IMR-90 (cell line): ENCODE measurements at regions not wholly inside any gene's neighbourhood (a gene's known extent, or its start where the extent isn't known, plus 50 kb on each side); places are given as distances from the start of the nearest gene placed in this dataset.

Experiments used
- ATAC-seq: fragments of 200-7000 bp; cut with Tn5 transposase; 2 replicates; pipeline ENCODE4 v1.9.1; 2020; ENCODE audit warnings: low read depth, mild to moderate bottlenecking, moderate library complexity
- BruUV-seq: library from RNA; stranded (reverse); fragments of 400-500 nt; replicated peaks from 2 replicates; lab custom pipeline; 2021; lab: Mats Ljungman, UMichigan
- CTCF ChIA-PET: fragments of 300-600 bp; formaldehyde crosslinking; extraction: SDS; loops from one replicate; lab custom pipeline; 2021; ENCODE audit warnings: antibody characterized with exemption; lab: Yijun Ruan, JAX
- POLR2A ChIA-PET: fragments of 300-600 bp; sonication (Branson Sonifier 250); formaldehyde crosslinking; loops from one replicate; lab custom pipeline; 2022; ENCODE audit warnings: antibody characterized with exemption; ENCODE audit not compliant: unreplicated experiment; lab: Charles Lee
- DNase-seq: peaks from one replicate; pipeline ENCODE4 v3.0.0; 2013
- H2AFZ ChIP-seq: replicated peaks from 2 replicates; pipeline ENCODE3; 2013; ENCODE audit warnings: low read length, mild to moderate bottlenecking; ENCODE audit not compliant: poor library complexity
- H2AK5ac ChIP-seq: 2 replicates; pipeline ENCODE4 v1.6.1; 2013; ENCODE audit warnings: low read depth, low read length, inconsistent platforms
- H2AK9ac ChIP-seq: replicated peaks from 2 replicates; pipeline ENCODE3; 2013; ENCODE audit warnings: mild to moderate bottlenecking, low read depth, low read length, moderate library complexity; ENCODE audit not compliant: poor library complexity
- H2BK120ac ChIP-seq: 2 replicates; pipeline ENCODE4 v1.6.1; 2013; ENCODE audit warnings: low read depth, low read length, inconsistent platforms
- H2BK15ac ChIP-seq: 3 replicates; pipeline ENCODE4 v1.6.1; 2013; ENCODE audit warnings: low read depth, low read length, inconsistent platforms
- H2BK20ac ChIP-seq: 2 replicates; pipeline ENCODE4 v1.6.1; 2013; ENCODE audit warnings: low read depth, mild to moderate bottlenecking, inconsistent platforms, low read length, moderate library complexity
- H2BK5ac ChIP-seq: 2 replicates; pipeline ENCODE4 v1.6.1; 2013; ENCODE audit warnings: mild to moderate bottlenecking, low read depth, low read length, inconsistent platforms; ENCODE audit not compliant: poor library complexity, severe bottlenecking
- H3K14ac ChIP-seq: replicated peaks from 2 replicates; pipeline ENCODE4 v1.6.1; 2013; ENCODE audit warnings: low read depth, low read length, inconsistent platforms
- H3K18ac ChIP-seq: 2 replicates; pipeline ENCODE4 v1.6.1; 2013; ENCODE audit warnings: low read depth, low read length, control low read depth
- H3K23ac ChIP-seq: 2 replicates; pipeline ENCODE4 v1.6.1; 2013; ENCODE audit warnings: low read depth, low read length, inconsistent platforms
- H3K27ac ChIP-seq: 2 replicates; pipeline ENCODE4 v1.5.1; 2013; ENCODE audit warnings: mild to moderate bottlenecking, control low read depth, low read length; ENCODE audit not compliant: insufficient read depth
- H3K27me3 ChIP-seq: 2 replicates; pipeline ENCODE4 v1.6.1; 2013; ENCODE audit warnings: low read length; ENCODE audit not compliant: control insufficient read depth, insufficient read depth
- H3K36me3 ChIP-seq: 2 replicates; pipeline ENCODE4 v1.6.1; 2013; ENCODE audit warnings: low read length, mixed read lengths; ENCODE audit not compliant: control insufficient read depth, insufficient read depth
- H3K4ac ChIP-seq: 2 replicates; pipeline ENCODE4 v1.6.1; 2013; ENCODE audit warnings: low read depth, low read length, inconsistent platforms
- H3K4me1 ChIP-seq: 2 replicates; pipeline ENCODE4 v1.6.1; 2013; ENCODE audit warnings: low read length, mixed read lengths; ENCODE audit not compliant: control insufficient read depth, insufficient read depth
- H3K4me2 ChIP-seq: 2 replicates; pipeline ENCODE4 v1.6.1; 2013; ENCODE audit warnings: low read depth, mild to moderate bottlenecking, control low read depth, low read length, moderate library complexity
- H3K4me3 ChIP-seq: 2 replicates; pipeline ENCODE4 v1.5.1; 2013; ENCODE audit warnings: low read depth, mild to moderate bottlenecking, control low read depth, low read length, moderate library complexity; ENCODE audit not compliant: insufficient read depth
- H3K56ac ChIP-seq: 2 replicates; pipeline ENCODE4 v1.6.1; 2013; ENCODE audit warnings: low read length, inconsistent platforms; ENCODE audit not compliant: insufficient read depth; ENCODE audit errors: extremely low read depth
- H3K79me1 ChIP-seq, 2 experiments: 2 replicates each; pipeline ENCODE4 v1.6.1; 2013; ENCODE audit warnings: low read length in 2 of 2, inconsistent platforms in 1 of 2, low read depth in 1 of 2
- H3K9ac ChIP-seq: 2 replicates; pipeline ENCODE4 v1.6.1; 2013; ENCODE audit warnings: low read depth, low read length, control low read depth
- H3K9me1 ChIP-seq: 2 replicates; pipeline ENCODE4 v1.6.1; 2013; ENCODE audit warnings: low read length, inconsistent platforms; ENCODE audit not compliant: insufficient read depth
- H3K9me3 ChIP-seq: 2 replicates; pipeline ENCODE4 v1.6.1; 2013; ENCODE audit warnings: low read length; ENCODE audit not compliant: control insufficient read depth, insufficient read depth
- H4K20me1 ChIP-seq: 2 replicates; pipeline ENCODE4 v1.6.1; 2013; ENCODE audit warnings: low read length, inconsistent platforms; ENCODE audit not compliant: insufficient read depth
- H4K5ac ChIP-seq: 2 replicates; pipeline ENCODE4 v1.6.1; 2013; ENCODE audit warnings: mild to moderate bottlenecking, low read depth, low read length, control low read depth
- H4K8ac ChIP-seq, 2 experiments: 2 replicates each; pipeline ENCODE4 v1.6.1; 2013; ENCODE audit warnings: low read depth in 2 of 2, low read length in 2 of 2, control low read depth in 1 of 2, inconsistent platforms in 1 of 2
- H4K91ac ChIP-seq: 2 replicates; pipeline ENCODE4 v1.6.1; 2013; ENCODE audit warnings: low read depth, low read length, inconsistent platforms; ENCODE audit not compliant: insufficient read depth
- BHLHE40 ChIP-seq: fragments of 150-350 bp; IDR thresholded peaks from 2 replicates; pipeline ENCODE4 v1.6.1; 2016; ENCODE audit warnings: mild to moderate bottlenecking, low read depth, low read length
- CHD1 ChIP-seq: IDR thresholded peaks from 2 replicates; pipeline ENCODE4 v1.6.1; 2012; ENCODE audit warnings: low read depth, low read length, improper control_type of control experiment
- CTCF ChIP-seq: conservative IDR thresholded peaks from 2 replicates; pipeline ENCODE4 v1.5.1; 2012; ENCODE audit warnings: mild to moderate bottlenecking, low read depth, low read length, improper control_type of control experiment
- FOS ChIP-seq: fragments of 150-350 bp; IDR thresholded peaks from 2 replicates; pipeline ENCODE4 v1.6.1; 2016; ENCODE audit warnings: low read depth, low read length
- MAFK ChIP-seq: IDR thresholded peaks from 2 replicates; pipeline ENCODE4 v1.6.1; 2012; ENCODE audit warnings: low read depth, low read length, improper control_type of control experiment
- MAZ ChIP-seq: IDR thresholded peaks from 2 replicates; pipeline ENCODE4 v1.6.1; 2012; ENCODE audit warnings: low read depth, mild to moderate bottlenecking, low read length, improper control_type of control experiment, moderate library complexity, borderline replicate concordance
- MXI1 ChIP-seq: IDR thresholded peaks from 2 replicates; pipeline ENCODE4 v1.6.1; 2012; ENCODE audit warnings: low read depth, mild to moderate bottlenecking, low read length, moderate library complexity, borderline replicate concordance
- NFE2L2 ChIP-seq: fragments of 150-350 bp; IDR thresholded peaks from 2 replicates; pipeline ENCODE4 v1.6.1; 2016; ENCODE audit warnings: low read depth, mild to moderate bottlenecking, low read length
- POLR2A ChIP-seq: IDR thresholded peaks from 2 replicates; pipeline ENCODE4 v1.6.1; 2012; ENCODE audit warnings: mild to moderate bottlenecking, low read depth, low read length
- RCOR1 ChIP-seq: IDR thresholded peaks from 2 replicates; pipeline ENCODE4 v1.6.1; 2012; ENCODE audit warnings: mild to moderate bottlenecking, low read length, improper control_type of control experiment; ENCODE audit not compliant: insufficient replicate concordance
- RFX5 ChIP-seq: IDR thresholded peaks from 2 replicates; pipeline ENCODE4 v1.8.0; 2012; ENCODE audit warnings: low read depth, mild to moderate bottlenecking, low read length, moderate library complexity
- SMC3 ChIP-seq: fragments of 150-350 bp; IDR thresholded peaks from 2 replicates; pipeline ENCODE4 v1.6.1; 2016; ENCODE audit warnings: low read depth, mild to moderate bottlenecking, antibody characterized with exemption, low read length, moderate library complexity
- WGBS, 2 experiments: methylation state at CpG; one replicate each; pipeline versions ENCODE4 v1.1.5 to v1.1.7; 2013; ENCODE audit warnings: missing lambda C conversion rate in 2 of 2; ENCODE audit not compliant: insufficient read length in 1 of 2; ENCODE audit errors: extremely low coverage in 2 of 2; 5-methylcytosine and 5-hydroxymethylcytosine counted together
- dilution Hi-C: fragments of 300-500 bp; cut with HindIII; formaldehyde crosslinking; loops from one replicate; pipeline ENCODE4 v1.14.3; 2018; ENCODE audit warnings: low sequenced_read_pairs; ENCODE audit not compliant: unreplicated experiment
- in situ Hi-C: fragments of 300-500 bp; cut with MboI; formaldehyde crosslinking; loops from 3 replicates; pipeline ENCODE4 v1.14.3; 2019; ENCODE audit warnings: low sequenced_read_pairs, inconsistent platforms, mixed read lengths
- intact Hi-C: fragments of 100-400 bp; cut with micrococcal nuclease; formaldehyde crosslinking; loops from 2 replicates; pipeline ENCODE4 v1.10.0; 2022
- TF ChIP-seq, protein P1 (sequence below): fragments of 150-350 bp; IDR thresholded peaks from 2 replicates; pipeline ENCODE4 v1.6.1; 2016; ENCODE audit warnings: low read depth, mild to moderate bottlenecking, low read length, moderate library complexity, borderline replicate concordance
- TF ChIP-seq, protein P2 (sequence below): fragments of 150-350 bp; IDR thresholded peaks from 2 replicates; pipeline ENCODE4 v1.6.1; 2017; ENCODE audit warnings: mild to moderate bottlenecking, antibody characterized with exemption, low read length, low read depth

DNA sequence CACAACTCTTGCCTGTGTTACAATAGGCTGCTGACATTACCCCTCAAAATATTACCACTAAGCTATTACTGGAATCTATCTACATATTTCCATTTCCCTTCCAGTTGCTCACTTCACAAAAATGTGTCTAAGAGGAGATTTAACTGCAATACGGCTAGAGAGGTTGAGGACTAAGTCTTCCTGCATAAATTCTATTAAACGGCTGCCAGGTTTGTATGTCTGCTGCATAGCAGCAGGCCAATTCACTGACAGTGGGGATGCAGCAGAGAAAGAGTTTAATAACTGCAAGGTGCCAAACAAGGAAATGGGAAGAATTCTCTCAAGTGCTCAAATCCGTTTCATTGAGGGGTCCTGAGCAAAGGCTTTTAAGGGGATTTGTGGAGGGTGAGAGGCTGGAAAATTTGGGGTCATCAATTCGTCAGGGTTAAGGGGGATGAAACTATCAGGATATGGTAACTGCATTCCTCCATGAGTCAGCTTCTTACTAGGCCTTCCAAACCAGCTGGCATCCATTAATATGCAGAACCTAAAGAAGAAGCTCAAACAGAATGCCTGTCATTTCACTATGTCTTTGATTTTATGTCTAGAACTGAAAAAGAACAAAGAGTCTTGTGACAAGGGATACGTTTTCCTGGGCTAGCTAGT, 675.6 kb downstream of the TBL1XR1 start:
- Histone ChIP-seq H4K8ac (no peak overlapping the region), H2BK5ac (no peak overlapping the region), H4K5ac (no peak overlapping the region), H3K4me1 (no peaks in the 10 kb centered on the region), H2AFZ (no peak overlapping the region), H3K23ac (no peak overlapping the region), H3K9me3 (no peaks in the 10 kb centered on the region), H4K20me1 (no peaks in the 10 kb centered on the region), H4K91ac (no peak overlapping the region), H3K9me1 (no peaks in the 10 kb centered on the region), H2BK15ac (no peak overlapping the region), H3K36me3 (no peaks in the 10 kb centered on the region), H3K27ac (no peak overlapping the region), H3K4me3 (no peak overlapping the region), H2AK9ac (no peak overlapping the region), H3K18ac (no peak overlapping the region), H2BK120ac (no peak overlapping the region), H2BK20ac (no peak overlapping the region), H3K56ac (no peak overlapping the region), H3K4ac (no peak overlapping the region), H3K79me1 (no peaks in the 10 kb centered on the region), H3K14ac (no peak overlapping the region), H3K4me2 (no peak overlapping the region), H3K27me3 (no peaks in the 10 kb centered on the region), H3K9ac (no peak overlapping the region), H2AK5ac (no peak overlapping the region)
- no CpG with 5 or more reads among the region's 5 CpGs for WGBS, 2 experiments
- intact Hi-C loops = no loop called here
- in situ Hi-C loops = no loop called here
- BruUV-seq = no TSS peak
- TF ChIP-seq BHLHE40 (no peak), NFE2L2 (no peak), RFX5 (no peak), FOS (no peak), MAFK (no peak), SMC3 (no peak), CTCF (no peak), MXI1 (no peak), RCOR1 (no peak), CHD1 (no peak), MAZ (no peak), POLR2A (no peak)
- TF ChIP-seq, protein P1, sequence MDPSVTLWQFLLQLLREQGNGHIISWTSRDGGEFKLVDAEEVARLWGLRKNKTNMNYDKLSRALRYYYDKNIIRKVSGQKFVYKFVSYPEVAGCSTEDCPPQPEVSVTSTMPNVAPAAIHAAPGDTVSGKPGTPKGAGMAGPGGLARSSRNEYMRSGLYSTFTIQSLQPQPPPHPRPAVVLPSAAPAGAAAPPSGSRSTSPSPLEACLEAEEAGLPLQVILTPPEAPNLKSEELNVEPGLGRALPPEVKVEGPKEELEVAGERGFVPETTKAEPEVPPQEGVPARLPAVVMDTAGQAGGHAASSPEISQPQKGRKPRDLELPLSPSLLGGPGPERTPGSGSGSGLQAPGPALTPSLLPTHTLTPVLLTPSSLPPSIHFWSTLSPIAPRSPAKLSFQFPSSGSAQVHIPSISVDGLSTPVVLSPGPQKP = no peak
- TF ChIP-seq, protein P2, sequence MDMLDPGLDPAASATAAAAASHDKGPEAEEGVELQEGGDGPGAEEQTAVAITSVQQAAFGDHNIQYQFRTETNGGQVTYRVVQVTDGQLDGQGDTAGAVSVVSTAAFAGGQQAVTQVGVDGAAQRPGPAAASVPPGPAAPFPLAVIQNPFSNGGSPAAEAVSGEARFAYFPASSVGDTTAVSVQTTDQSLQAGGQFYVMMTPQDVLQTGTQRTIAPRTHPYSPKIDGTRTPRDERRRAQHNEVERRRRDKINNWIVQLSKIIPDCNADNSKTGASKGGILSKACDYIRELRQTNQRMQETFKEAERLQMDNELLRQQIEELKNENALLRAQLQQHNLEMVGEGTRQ = no peak
- ATAC-seq (peak; percentile 56), DNase-seq (peak; percentile 48)
- CTCF ChIA-PET = no interaction called here
- dilution Hi-C loops = no loop called here
- POLR2A ChIA-PET = no interaction called here
